Neuron (in vitro differentiated cells): ENCODE measurements at regions not wholly inside any gene's neighbourhood (a gene's known extent, or its start where the extent isn't known, plus 50 kb on each side); places are given as distances from the start of the nearest gene placed in this dataset.

Source experiments
- H2AFZ ChIP-seq: one replicate; pipeline ENCODE4 v1.6.1; 2013; ENCODE audit warnings: low read depth, mild to moderate bottlenecking, inconsistent platforms, low read length, moderate library complexity
- H3K27me3 ChIP-seq: one replicate; pipeline ENCODE4 v1.6.1; 2013; ENCODE audit warnings: low read length; ENCODE audit not compliant: insufficient read depth
- H3K36me3 ChIP-seq: one replicate; pipeline ENCODE4 v1.6.1; 2013; ENCODE audit warnings: low read length; ENCODE audit not compliant: insufficient read depth
- H3K4me1 ChIP-seq: one replicate; pipeline ENCODE4 v1.6.1; 2013; ENCODE audit warnings: low read length; ENCODE audit not compliant: insufficient read depth
- H3K4me3 ChIP-seq: 2 replicates; pipeline ENCODE4 v1.5.1; 2013; ENCODE audit warnings: mild to moderate bottlenecking, low read length, moderate library complexity
- H3K9me3 ChIP-seq: one replicate; pipeline ENCODE4 v1.6.1; 2013; ENCODE audit warnings: low read length

GRCh38 chrX:98646351-98646750 lies 1762.6 kb downstream of the RPA4 start:
- Histone ChIP-seq H3K4me3 (no peak overlapping the region), H3K27me3 (no peaks in the 10 kb centered on the region), H3K36me3 (peaks cover 2% of the 10 kb centered on the region), H3K9me3 (no peaks in the 10 kb centered on the region), H2AFZ (no peak overlapping the region), H3K4me1 (no peaks in the 10 kb centered on the region)

GRCh38 chrX:98654565-98654964 lies 1755.5 kb downstream of the PCDH19 start:
- H3K9me3 ChIP-seq = no peaks in the 10 kb centered on the region
- H2AFZ ChIP-seq = no peak overlapping the region
- H3K4me3 ChIP-seq = no peak overlapping the region
- H3K27me3 ChIP-seq = no peaks in the 10 kb centered on the region
- H3K4me1 ChIP-seq = no peaks in the 10 kb centered on the region
- no peaks in the 10 kb centered on the region for H3K36me3 ChIP-seq
